ENCODE measurements at regions not wholly inside any gene's neighbourhood (a gene's known extent, or its start where the extent isn't known, plus 50 kb on each side); places are given as distances from the start of the nearest gene placed in this dataset.
A peak's percentile ranks its signal among the peaks of the same experiment; 100 is the strongest.

DNA sequence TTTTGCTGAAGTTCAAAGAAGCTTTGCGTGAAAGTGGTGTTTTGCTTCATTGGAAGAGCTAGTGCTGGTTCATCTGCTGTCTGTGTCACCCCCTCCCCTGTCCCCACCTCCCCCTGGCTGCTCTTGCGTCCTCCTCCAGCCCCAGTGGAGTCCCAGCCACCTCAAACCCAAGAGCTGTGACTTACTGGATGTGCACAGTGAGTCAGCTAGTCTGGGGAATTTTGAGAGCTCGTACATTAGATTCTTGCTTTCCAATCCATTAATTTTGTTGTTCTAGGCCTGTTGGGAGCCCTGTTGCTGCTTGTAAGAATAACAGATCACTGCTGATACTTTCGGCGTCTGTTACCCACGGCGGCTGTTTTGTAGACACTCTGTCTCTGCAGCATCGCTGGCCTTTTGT lies 412.1 kb downstream of the TSN start:
- no peak for DNase-seq (ENCODE audit: low spot score)

DNA sequence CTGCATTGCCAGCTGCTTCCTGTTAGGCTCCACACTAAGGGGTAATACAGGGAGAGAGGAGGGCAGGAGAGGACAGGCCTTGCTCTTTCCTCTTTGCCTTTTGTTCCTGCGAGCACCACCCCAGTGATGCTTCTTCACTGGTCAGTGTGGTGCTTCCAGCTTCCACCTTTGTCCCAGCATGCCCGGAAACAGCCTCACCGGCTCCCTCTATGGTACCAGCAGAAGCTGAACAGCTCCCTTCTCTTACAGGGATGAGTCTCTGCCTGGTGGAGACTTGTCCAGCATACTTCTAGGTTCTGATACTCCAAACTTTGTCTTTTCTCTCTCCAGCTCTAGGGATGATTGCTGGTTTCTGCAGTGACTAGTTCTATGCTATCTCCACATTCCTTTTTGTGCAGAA lies 413.3 kb downstream of the TSN start:
- DNase-seq (ENCODE audit: low spot score): no peak

DNA sequence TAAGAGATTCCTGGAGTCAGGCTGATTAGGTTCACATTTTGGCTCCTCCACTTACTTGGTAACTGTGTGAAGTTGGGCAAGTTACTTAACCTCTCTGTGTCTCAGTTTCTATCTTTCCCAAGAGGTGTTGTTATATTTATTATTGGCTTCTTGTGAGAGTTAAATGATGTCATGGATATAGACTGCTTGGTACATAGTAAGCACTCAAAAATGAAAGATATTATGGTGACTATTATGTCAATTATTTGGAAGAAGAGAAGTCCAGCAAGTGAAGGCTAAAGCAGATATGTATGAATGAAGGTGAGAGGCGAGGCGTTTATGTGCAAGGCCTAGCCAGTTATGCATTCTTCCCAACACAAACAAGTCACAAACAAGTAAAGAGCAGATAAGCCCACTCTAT lies 417.4 kb downstream of the TSN start:
- no peak for DNase-seq (ENCODE audit: low spot score)

DNA sequence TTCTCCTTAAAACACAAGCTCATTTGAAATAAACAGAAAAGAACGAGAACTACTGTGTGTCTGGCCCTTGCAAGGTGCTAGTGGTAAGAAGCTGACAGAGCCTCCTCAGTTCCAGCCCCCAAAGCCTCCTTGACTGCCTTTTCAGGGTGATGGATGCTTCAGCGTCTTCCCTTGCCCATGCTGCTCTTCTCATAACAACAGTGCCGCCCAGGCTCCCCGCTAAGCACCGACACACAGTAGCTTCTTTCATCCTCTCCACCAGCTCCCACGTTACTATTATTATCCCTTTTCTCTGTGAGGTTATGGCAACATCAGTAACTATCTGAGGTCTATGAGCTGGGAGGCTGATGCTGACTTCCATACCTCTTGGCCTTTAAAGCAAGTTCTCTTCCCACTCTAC lies 418.6 kb downstream of the TSN start:
- no peak for DNase-seq (ENCODE audit: low spot score)

DNA sequence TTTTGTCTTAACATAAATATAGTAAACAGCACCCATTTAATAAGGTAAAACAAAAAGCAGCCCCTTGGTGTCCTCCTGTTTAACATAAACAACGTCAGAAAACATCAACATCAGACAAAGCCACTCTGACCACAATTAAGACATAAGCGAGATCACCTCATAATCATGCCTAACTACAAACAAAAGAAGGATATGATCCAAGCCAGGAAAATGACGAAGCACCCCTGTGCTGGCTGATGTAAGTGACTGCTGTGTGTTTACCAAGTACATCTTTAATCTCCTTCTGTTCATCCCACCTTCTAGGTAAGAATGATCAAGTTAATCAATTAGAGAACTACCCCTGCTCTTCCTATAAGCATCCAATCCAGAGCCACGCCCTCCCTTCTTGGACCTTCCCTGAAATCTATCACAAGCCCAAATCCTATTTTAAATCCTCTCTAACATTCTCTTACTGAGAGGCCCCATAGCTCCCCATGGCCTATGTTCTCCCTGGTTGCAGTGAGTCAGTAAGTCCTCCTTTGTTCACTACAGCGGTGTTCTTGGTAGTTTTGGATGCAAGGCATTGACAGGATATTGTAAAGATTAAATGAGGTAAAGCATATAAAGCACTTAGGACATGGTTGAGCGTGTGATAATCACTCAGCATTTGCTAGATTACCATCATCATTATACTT lies 424.2 kb downstream of the TSN start:
- no peak for DNase-seq (ENCODE audit: low spot score)

DNA sequence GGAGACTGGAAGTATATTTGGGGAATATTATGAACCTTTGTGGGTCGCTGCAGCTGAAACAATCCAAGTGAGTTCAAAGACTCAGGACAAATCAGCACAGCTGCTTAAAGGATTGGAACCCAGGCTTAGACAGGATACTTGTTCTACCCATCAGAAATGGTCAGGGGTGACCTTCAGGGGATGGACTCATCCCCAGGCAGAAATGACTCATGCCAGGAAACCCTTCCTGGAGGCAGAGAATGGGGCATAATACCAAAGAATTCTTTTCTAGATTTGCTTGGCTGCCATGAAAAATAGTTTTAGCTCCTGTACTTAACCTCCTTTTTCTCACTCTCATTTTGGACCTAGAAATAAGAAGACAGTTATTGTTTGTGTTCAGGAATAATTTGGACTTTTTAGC lies 425.5 kb downstream of the TSN start:
- no peak for DNase-seq (ENCODE audit: low spot score)

DNA sequence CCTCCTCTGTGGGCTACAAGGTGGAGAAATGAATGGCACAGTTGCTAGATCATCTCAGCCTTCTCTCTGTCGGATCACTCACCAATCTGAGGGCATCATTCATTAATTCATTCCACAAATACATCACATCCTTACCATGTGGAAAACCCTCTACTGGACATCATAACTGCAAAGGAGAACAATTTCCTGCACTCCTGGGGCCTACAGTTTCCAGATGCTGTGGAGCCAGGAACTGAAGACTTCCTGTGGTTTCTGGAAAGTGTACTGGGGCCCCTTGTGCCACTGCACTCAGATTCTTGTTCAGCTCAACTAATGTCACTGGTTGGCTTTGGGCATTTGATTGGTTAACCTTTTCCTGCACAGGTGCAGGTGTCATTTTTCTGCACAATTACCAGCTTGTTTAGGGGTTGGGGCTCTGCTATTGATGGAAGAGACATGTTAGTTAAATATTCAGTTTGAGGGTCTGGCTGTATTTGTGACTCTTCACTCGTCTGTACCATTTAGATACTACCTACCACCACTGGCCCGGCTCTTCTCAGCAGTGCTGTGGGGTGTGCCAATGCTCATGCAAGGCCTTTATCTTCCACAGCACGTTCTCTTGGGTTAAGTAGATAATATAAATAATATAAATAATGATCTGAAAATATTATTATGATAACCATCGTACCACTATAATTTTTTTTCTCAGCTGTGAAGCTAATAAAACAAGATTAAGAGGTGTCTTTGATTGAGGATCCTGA lies 427.3 kb downstream of the TSN start:
- no peak for DNase-seq (ENCODE audit: low spot score)

DNA sequence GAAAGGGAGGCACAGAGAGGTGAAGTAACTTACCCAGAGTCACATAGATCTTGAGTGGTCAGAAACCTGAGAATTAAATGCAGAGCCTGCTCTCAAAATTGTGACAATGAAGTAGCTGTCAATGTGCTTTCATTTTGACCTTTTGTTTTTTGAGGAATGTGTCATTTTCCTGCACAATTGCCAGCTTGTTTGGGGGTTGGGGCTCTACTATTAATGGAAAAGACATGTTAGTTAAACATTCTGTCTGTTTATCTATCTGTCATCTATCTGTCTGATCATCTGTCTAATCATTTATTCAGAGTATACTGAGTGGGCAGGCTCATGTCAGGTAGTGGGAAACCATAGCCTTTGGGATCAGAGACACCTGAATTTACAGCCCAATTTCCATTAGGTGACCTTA lies 428.4 kb downstream of the TSN start:
- DNase-seq (ENCODE audit: low spot score): no peak

DNA sequence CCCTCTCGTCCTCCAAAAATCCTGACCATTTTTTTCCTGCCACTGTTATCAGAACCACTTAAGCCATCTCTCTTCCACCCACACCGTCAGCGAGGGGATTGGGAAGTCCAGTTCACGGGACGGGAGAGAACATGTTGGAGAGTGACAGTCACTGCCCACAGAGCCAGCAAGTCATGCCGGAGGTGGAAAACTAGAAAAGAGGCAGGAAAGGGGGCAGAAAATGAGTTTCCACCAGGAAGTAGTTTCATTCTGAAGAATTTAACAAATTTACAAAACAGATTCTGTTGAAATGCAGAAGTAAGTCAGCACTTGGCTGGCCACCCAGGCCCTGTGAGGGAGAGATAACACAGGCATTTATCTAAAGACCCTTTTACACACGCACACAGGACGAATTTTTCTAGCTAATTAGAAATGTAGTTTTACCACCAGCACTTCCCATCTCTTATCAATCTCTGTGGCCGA lies 431.3 kb downstream of the TSN start:
- DNase-seq (ENCODE audit: low spot score): no peak

DNA sequence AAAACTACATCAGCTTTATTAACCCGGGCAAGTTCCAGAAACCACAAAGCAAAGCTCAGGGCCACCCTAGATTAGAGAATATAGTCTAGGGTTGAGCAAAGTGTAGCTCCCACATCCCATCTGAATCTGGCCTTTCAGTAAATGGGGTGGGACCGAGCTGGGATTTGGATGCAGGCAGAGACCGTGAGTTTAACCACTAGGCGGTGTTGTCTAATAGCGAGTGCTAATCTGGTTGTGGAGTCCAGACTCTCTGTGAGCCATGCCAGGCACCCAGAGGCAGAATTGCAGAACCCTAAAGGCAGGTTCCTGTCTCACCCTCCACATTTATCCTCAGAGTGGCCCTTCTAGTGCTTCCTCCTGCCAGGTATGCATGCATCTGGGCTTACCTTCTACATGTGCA lies 435.9 kb downstream of the TSN start:
- peak; percentile 25 for DNase-seq (ENCODE audit: low spot score)

DNA sequence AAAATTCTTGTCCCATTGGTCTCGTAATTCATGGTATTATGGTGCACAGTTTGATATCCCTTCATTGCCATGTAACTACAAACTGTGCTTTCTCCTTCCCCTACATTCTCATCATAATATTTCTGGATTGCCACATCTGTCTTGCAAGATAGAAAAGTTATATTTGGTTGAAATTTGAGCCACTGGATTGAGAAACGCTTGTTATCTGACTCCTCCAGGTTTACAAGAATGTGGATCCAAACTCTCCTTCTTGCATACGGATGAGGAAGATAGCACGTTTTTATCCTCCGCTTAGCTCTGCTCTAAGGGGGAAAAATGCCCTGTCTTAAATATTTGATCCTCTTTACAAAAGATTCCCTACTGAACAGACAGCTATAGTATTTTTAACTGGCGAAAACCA lies 438.2 kb downstream of the TSN start:
- DNase-seq (ENCODE audit: low spot score): no peak

DNA sequence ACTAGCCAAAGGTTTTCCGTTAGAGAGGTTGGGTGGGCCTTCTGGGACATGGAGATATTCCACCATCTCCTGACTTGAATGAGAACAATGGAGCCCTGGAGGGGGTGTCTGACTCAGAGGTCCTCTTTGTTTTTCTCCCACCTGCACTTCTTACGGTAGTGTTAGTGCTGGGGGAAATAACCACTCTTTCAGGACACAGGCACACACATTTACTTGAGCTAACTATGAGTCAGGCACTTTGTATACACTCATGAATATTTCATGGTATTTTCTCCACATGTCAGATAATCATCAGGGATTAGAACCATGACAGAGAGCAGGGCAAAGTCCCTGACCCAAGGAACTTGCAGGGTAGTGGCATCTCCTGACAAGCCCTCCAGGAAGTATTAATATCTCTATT lies 439.1 kb downstream of the TSN start:
- DNase-seq (ENCODE audit: low spot score): no peak

DNA sequence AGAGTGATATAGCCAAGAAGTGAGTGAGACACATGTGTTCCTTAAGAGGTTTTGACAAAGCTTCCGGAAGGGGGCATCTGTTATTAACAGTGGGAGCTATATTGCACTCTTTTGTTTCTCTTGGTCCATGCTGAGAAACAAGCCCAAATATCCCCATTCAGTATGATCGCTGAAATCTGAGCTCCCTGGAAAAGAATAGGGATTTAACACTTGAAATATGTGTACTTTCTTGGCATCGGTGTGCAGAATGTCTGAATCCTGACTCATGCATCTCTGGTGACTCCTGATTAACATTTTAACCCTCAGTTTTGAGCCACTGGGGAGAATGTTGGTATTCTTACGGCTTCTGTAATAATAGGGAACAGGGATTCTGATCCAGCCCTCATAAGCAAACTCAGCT lies 448.1 kb downstream of the TSN start:
- DNase-seq (ENCODE audit: low spot score): peak; percentile 15

DNA sequence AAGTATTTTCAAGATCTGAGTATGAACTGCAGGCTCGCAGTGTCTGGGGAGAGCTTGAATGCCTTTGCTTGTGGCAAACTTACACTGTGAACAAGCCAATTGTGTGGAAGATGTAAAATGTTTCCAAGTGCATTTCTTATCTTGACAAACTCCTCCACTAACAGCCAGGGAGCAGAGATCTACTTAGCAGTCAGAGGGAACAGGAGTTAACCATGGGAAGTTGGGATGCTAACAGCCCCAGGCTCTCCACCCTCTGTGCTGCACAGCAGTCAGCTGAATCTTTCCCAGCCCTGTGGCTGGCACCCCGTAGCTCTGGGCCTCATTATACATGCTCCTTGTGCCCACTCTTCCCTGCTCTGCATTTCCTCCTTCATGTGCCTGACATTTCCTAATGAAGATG lies 450.2 kb downstream of the TSN start:
- no peak for DNase-seq (ENCODE audit: low spot score)

DNA sequence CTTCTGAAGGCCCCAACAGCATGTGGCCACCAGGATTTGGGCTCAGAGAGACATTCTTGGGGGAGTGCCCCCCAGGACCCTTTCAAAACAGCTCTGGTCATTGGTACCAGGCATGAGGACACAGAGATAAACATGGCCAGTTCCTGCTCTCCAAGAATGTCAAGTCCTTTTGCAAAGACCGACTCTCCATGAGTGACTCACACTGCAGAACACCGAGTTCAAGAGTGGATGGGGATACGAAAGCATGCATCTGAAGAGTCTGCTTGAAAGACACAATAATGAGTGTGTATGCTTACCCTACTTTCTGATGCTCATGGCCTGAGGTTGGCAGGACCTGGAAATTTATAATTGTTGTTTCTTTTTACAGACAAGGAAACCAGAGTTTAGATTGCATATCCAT lies 450.6 kb downstream of the TSN start:
- no peak for DNase-seq (ENCODE audit: low spot score)

DNA sequence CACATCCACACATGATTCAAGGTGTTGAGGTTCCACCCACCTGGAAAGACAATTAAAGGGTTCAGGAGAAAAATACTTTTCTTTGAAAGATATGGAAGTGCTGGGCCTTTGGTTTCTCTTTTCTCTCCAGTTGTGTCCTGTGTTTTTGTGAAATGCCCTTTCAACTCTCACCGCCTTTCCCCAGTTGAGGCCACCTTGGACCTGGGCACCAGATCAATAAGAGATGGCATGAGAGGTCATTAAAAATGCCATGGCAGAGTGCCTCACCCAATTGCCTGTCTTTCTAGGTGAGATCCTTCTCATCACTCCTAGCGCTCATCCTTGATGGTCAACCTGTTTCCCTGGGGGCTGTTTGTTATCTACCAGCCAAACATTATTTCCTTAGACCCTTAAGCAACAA lies 453.9 kb downstream of the TSN start:
- DNase-seq (ENCODE audit: low spot score): no peak

DNA sequence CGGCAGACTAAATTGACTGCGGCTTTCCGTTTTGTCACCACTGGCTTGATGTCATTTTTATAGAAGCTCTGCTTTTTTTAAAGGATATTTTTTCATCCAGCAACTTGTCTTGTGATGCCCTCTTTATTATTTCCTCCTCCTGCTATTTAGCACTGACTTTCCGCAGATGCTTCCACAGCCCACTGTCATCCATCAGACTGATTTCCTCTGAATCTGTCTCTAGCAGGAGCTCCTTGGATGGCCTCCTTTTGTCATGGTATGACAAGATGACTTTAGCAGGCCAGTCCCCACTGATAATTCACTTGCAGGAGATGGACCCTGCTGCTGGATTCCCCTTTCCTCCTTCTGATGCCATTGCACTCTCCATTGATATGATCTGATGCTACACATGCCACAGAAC lies 454.6 kb downstream of the TSN start:
- no peak for DNase-seq (ENCODE audit: low spot score)

DNA sequence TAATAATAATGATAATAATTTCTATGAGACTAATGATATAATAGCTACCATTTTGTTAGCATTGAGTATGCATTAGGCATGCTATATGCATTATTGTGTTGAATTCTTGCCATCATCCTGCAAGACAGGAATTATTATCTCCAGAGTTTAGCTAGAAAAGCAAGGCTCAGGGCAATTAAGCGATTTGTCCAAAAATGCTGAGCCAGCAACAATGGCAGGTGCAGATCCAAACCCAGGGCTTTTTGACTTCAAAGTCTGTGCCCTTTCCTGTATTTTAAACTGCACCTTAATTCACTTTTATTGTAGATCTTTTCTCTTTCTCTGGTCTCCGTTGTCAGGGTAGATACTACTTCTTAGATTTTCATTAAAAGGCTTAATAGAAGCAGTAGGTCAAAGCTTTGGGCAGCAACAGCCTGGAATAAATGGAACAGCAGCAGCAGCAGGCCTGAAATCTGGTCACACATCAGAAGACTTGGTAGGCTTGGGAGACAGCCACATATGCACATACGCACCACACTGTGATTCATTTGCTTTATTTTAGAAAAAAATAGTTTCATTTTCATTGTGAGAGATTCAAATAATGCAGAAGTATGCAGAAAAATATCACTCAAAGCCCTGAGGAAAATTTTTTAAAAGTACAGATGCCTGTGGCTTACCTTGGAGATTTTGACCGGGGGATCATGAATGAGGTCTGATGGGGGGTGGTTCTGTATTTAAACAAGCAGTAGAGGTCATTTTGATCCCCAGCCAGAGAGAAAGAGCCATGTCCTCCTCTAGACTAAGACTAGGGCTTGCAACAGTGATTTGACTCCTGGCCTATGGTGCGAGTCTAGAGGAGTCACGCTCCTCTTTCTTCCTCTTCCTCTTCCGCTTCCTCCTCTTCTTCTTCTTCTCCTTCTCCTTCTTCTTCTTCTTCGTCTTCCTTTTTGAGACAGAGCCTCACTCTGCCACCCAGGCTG lies 455.7 kb downstream of the TSN start:
- no peak for DNase-seq (ENCODE audit: low spot score)

DNA sequence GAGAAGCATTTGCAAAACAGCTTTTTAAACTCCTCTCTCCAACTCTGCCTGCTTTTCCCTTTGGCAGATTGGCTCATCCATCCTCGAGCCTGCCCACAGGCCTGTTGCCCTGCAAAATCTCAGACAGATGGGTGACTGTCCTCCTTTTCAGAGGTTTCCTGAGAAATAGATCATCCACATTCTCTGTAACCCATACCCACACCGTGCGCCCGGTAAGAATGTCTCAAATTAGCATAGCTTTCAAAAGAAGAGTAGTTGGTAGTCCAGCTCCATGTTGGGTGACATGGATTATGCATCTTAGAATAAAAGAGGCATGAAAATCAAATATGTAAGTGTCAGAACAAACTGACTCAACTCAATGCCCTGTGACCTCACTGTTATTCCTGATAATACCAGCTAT lies 457.9 kb downstream of the TSN start:
- DNase-seq (ENCODE audit: low spot score): no peak

DNA sequence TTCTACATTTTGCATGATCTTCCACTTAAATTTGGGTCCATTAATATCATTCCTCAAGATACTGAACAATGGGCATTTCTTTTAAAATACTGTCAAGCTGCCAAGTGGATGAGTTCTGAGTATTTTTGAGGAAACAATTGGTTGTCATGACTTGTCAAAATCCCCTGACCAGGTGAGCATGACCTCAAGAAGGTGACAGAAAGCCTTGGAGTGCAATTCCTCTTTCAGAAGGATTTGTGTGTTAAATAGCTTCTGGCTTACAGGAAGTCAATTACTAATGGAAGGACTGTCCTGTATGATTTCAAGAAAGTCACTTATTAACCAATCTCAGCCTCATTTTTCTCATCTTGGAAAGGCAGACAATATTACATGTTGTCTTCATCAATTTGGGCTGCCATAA lies 460.6 kb downstream of the TSN start:
- no peak for DNase-seq (ENCODE audit: low spot score)

DNA sequence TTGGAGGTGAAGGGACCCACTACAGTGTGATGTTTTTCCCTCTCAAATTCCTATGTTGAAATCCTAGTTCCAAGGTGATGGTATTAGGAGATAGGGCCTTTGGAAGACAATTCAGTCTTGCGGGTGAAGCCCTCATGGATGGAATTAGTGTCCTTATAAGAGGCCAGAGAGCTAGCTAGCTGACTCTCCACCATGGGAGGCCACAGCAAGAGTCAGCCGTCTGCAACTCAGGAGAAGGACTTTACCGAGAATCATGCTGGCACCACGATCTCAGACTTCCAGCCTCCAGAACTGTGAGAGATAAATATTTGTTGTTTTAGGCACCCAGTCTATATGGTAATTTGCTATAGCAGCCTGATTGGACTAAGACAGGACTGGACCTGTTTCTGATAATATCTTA lies 461.4 kb downstream of the TSN start:
- no peak for DNase-seq (ENCODE audit: low spot score)

DNA sequence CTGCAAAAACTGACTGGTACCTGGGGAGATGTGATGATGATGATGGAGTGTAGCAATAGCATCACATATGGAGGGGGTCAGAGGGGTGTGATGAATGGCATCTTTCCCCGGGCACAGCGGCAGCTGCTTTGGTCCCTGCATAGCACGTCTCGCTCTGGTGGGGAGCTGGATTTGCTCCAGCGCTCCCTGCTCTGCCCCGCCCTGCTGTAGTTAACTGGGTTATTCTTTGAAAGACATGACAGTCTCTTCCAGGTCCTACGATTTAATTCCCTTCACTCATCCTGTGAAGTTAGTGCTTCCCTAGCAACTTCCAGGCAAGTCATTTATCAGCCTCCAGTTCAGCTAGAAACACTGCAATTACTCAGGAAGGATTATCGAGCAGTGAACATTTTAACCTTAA lies 463.1 kb downstream of the TSN start:
- DNase-seq (ENCODE audit: low spot score): no peak

DNA sequence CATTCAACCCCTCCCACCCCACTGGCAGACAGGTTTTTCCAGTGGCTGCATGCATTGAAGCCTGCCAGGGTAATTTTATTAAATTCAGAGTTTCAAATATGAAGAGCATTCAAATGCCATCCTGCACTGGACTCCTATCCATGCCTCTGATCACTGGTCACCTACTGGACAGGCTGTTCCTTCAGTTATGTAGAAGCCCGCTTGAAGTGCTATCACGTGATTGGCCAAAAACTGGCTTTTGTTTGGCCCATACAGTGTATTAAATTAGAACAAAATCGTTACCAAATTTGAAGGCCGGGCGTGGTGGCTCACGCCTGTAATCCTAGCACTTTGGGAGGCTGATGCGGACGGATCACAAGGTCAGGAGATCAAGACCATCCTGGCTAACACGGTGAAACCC lies 464.1 kb downstream of the TSN start:
- no peak for DNase-seq (ENCODE audit: low spot score)
